ENCODE measurements at regions not wholly inside any gene's neighbourhood (a gene's known extent, or its start where the extent isn't known, plus 50 kb on each side); places are given as distances from the start of the nearest gene placed in this dataset.

DNA sequence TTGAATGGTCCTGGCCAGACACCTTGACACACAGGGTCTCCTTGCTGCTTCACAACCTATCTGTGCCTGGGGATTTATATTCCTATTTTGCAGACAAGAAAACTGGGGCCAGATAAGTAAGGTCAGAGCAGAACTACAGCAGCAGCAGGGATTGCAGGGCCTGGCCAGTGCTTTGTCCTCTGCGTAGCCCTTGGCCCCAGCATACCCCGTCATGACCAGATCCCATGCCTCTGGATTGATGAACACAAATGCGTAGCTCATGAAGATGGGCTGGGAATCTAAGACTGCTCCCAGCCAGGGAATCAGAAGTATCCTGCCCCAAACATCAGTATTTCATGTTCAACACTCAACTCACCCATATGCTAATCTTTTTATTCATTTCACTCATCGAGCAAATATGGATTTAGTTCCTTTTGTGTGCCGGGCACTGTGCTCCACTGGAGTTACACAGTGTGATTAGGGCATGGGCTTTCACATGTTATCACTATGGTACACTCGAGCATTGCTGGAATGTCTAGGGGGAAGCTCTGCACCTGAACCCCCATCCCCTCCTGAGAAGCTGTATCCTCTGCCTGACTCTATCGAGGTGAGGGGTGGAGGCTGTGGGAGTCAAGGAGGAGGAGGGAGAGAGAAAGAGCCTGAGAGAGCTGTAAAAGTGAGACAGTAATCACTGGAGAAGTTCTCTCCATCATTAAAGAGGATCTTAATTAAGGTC is 143.3 kb downstream of the CYP26B1 start:
- no peak for DNase-seq (ENCODE audit: low spot score)

- no peak for DNase-seq (ENCODE audit: low spot score)
Measured at GRCh38 chr2:72003796-72004195, 143.9 kb downstream of the CYP26B1 start.

- no peak for DNase-seq (ENCODE audit: low spot score)
Measured at GRCh38 chr2:72003124-72003523, 144.5 kb downstream of the CYP26B1 start.

GRCh38 chr2:72001937-72002690 is 145.5 kb downstream of the CYP26B1 start:
- no peak for DNase-seq (ENCODE audit: low spot score)

- no peak for DNase-seq (ENCODE audit: low spot score)
Measured at GRCh38 chr2:72000110-72000509, 147.6 kb downstream of the CYP26B1 start.

DNA sequence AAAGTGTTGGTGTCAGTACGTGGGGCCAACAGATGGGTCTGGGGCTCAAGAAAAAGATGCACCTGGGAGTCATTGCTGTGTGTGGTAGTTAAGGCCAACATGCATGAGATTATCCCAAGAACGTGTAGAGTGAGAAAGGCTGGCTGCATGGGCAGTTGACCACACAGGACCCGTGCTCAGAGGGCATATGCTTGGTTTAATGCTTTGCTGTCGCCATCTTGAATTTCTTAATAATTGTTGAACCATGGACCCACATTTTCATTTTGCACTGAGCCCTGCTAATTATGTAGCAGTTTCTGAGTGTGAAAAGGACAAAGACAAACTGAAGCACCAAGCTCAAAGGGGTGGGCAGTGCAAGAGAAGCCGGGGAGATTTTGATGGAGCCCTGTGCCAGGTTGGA is 148.1 kb downstream of the CYP26B1 start:
- no peak for DNase-seq (ENCODE audit: low spot score)

- no peak for DNase-seq (ENCODE audit: low spot score)
Measured at GRCh38 chr2:71997843-71998242, 149.8 kb downstream of the CYP26B1 start.

DNA sequence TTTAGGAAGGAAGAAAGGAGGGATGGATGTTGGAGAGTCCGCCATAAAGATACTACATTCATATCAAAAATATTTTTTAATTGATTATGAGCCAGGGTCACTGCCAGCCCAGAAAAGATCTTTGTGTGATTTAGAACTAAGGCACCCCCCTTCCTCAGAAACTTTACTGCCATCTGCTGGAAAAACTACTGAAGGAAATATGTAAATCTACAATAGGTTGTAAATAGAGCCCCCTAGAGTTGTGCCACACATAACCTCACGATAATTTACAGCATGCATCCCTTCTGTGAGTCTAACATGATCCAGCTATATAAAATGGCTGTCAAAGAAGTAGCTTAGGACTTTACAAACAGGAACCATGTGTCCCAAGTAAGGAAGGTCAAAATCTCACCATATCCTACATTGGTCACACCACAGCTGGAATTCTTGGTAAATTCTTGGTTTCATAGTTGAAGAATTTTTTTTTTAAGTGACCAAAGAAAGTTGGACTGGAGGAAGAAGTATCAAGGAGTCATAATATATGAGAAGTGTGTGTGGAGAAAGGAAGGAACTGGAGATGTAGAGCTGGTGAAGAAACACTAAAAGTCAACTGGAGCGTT is 152.5 kb downstream of the CYP26B1 start:
- peak; percentile 5 for DNase-seq (ENCODE audit: low spot score)

DNA sequence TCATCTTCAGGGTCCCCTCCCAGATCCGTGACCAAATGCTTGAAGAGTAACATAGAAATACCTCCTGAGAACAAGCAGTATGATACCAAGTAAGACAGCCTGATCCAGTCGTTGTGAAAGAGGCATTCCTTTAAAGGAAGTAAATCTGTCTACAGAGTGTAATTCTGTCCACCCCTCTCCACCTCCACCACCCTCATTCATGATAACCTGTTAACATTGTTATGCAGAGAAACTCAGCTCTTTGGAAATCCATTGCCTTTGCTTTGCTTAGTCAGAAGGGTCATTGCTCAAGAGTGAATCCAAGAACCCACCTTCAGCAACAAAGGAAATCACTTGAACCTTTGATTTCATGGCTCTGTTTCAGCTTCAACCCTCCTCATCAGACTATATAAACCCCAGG is 155.6 kb downstream of the CYP26B1 start:
- no peak for DNase-seq (ENCODE audit: low spot score)

GRCh38 chr2:71991397-71991796 is 156.3 kb downstream of the CYP26B1 start:
- DNase-seq (ENCODE audit: low spot score) = no peak

DNA sequence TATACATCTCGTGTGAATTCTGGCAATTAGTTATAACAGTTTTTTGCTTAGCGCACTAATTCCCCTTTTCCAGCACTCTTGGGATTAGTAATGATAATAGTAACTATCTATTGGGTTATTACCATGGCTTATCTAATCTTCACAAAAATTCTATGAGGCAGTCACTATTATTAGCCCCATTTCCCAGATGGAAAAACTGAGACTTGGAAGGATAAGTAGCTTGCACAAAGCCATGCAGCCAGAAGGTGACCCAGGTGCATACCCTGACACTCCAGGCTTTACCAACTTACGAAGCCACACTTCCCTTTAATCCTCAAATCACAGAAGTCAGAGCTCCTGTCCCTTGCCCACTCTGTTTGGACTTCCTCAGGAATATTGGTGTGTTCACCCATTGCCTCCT is 156.8 kb downstream of the CYP26B1 start:
- no peak for DNase-seq (ENCODE audit: low spot score)

DNA sequence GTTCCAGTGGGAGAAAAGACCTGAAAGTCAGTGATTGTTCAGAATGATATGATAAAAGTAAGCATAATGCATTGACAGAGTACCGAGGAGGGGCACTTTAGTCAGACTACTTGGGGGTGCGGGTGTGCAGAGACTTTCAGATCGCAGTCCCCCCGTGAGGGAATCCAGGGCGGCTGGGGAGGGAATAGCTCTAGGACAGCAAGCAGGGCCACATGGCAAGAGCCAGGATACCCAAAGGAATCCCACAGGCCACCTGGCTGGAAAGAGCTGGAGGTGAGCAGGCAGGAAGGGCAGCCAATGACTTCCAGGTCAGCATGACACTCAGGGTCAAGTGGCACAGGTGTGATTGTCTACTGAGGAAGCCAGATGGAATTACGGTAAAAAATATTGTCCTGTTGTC is 157.5 kb downstream of the CYP26B1 start:
- no peak for DNase-seq (ENCODE audit: low spot score)

DNA sequence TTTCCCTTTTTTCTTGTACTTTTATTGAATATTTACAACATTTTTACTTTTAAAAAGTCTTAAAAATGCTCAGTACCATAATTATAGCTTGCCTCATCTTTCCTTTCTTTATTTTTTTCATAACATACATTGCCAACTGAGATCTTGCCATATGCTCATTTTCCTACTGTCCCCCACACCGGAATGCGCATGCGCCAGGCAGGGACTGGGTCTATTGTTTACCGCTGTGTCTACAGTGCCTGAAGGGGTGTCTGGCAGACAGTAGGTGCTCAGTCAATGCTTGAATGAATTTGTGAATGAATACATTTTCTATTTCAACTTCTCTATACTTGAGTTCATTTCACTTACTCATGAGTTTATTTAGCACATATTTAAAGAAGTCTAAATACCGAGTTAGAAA is 158.0 kb downstream of the CYP26B1 start:
- DNase-seq (ENCODE audit: low spot score) = no peak

- DNase-seq (ENCODE audit: low spot score) = no peak
Measured at GRCh38 chr2:71988170-71988569, 159.5 kb downstream of the CYP26B1 start.

DNA sequence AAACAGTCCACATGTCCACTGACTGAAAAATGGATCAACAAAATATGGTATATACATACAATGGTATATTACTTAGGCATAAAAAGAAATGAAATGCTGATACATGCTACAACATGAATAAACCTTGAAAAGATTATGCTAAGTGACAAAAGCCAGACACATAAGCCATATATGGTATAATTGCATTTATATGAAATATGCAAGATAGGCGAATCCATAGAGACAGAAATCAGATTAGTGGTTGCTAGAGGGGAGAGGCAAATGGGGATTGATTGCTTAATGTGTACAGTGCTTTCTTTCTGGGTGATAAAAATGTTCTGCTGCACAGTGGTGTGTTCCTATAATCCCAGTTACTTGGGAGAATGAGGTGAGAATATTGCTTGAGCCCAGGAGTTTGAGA is 171.0 kb downstream of the CYP26B1 start:
- no peak for DNase-seq (ENCODE audit: low spot score)

DNA sequence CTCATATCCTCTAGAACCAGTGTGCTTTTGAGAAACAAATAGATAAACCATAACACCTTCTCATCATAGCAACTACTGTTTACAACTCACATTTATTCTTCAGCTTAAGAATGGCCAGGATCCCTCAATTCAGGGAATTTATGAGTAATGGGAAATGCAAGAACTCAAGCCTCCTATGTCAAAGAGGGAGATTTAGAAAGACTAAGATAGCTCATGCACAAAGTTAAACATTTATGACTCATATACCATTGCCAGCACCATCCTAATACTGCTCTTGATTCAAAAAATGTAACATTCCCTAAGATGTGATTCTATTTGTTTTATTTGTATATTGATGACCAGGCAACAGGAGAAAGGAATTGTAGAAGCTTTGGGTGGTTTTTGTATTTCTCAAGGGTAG is 172.8 kb downstream of the CYP26B1 start:
- DNase-seq (ENCODE audit: low spot score) = no peak

DNA sequence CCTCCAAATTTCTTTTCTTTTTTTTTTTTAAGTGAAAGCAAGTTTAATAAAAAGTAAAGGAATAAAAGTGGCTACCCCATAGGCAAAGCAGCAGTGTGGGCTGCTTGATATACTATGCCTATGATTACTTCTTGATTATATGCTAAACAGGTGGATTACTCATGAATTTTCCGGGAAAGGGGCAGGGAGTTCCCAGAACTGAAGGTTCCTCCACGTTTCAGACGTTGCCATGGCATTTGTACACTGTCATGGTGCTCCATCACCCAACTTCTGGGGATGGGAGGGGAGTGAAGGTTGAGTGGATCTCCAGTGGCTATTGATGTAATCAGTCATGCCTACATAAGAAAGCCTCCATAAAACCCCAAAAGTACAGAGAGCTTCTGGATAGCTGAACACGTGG is 176.2 kb downstream of the CYP26B1 start:
- DNase-seq (ENCODE audit: low spot score) = no peak

DNA sequence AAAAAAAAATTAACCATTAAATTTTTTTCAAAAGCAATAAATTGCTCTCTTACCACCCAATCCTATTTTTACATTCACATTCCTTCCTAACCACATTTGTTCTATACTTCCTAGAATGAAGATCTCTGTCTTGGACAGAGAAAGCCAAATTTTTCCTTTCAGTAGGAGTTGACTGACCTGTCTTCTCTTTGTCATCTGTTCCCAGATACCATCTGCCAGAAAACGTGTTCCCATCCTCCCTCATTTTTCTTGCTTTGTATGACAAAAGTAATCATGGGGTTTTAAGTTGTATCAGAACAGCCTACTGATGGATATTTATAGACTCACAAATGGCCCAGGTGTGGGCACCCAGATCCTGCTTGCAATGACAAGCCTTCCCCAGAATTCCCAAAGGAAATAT is 182.1 kb downstream of the CYP26B1 start:
- no peak for DNase-seq (ENCODE audit: low spot score)

GRCh38 chr2:71962911-71963694 is 184.6 kb downstream of the CYP26B1 start:
- DNase-seq (ENCODE audit: low spot score) = no peak

DNA sequence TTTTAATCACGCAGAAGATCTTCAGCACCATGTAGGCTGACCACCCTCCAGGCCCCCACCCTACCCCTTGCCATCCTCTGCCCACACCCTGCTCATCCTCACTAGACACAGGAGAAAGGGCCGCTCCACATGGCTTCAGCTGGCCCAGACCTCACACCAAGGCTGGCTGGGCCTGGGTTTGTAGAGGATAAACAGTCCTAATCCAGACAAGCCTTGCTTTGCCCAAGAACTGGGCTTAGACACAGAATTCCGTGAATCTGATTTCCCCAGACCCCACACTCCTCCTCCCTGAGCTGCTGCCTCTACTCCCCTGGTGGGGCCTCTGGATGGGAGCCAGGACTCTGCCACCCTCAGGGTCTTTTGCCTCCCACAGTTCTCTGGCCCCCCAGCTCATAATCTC is 185.3 kb downstream of the CYP26B1 start:
- DNase-seq (ENCODE audit: low spot score) = no peak

DNA sequence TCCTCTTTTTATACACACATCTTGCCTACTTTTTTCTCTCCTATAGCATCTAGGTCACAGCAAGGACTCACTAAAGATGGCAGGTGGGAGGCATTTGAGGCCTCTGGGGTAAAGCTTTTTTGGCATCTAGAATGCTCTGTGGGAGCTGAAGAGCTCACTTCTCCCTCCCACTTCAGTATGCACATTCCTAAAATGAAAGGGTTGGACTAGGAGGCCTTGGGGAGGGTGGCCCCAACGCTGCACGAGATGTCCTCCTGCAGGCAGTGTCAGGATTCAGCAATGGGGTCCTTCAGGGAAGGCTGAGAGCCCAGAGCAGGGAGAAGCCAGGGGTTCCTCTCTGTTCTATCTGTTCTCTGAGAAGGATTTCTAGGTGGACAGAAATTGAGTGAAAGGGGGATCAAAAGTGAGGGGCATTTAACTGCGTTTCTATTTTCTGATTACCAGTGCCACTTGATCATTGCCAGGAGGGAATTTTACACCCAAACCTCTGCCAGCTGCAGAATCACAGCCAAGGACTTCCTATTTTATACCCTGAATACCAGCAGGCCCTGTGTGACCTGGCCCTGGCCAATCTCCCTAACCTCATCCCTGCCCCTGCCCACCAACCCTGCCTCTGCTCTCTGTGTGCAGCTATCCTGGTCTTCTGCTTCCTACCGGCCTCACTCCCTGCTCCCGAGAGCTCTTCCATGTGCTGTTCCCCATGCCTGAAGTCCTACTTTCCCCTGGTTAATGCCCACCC is 186.2 kb downstream of the CYP26B1 start:
- no peak for DNase-seq (ENCODE audit: low spot score)

DNA sequence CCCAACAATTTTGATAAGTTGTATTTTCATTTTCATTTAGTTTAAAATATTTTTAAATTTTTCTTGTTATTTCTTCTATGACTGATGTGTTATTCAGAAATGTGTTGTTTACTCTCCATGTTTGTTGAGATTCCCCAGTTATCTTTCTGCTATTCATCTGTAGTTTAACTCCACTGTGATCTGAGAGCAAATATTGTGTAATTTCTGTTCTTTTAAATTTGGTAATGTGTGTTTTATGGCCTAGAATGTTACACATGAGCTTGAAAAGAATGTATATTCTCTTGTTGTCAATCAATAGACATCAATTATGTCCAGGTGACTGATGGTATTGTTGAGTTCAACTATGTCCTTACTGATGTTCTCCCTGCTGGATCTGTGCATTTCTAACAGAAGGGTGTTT is 188.2 kb downstream of the CYP26B1 start:
- no peak for DNase-seq (ENCODE audit: low spot score)
